Small intestine (tissue), 7 donors: ENCODE measurements at regions not wholly inside any gene's neighbourhood (a gene's known extent, or its start where the extent isn't known, plus 50 kb on each side); places are given as distances from the start of the nearest gene placed in this dataset.
A peak's percentile ranks its signal among the peaks of the same experiment; 100 is the strongest.

ENCODE experiments used
- DNase-seq, 2 donors: peaks; one replicate each; pipeline versions ENCODE4 v3.0.0 to v3.0.0-alpha.2; 2013
- FAIRE-seq: peaks from 2 replicates; lab custom pipeline; 2012; peaks lifted over from hg19 to GRCh38; lab: Jason Lieb, UNC
- H3K27ac ChIP-seq, 3 donors: one replicate each; pipeline ENCODE4 v1.5.1; 2013; ENCODE audit warnings: low read length in 2 of 3, mild to moderate bottlenecking in 2 of 3, control low read depth in 1 of 3, inconsistent platforms in 1 of 3, low read depth in 1 of 3, moderate library complexity in 1 of 3
- H3K27me3 ChIP-seq, 3 donors: one replicate each; pipeline ENCODE4 v1.6.1; 2013; ENCODE audit warnings: low read length in 3 of 3, inconsistent platforms in 1 of 3; ENCODE audit not compliant: control insufficient read depth in 3 of 3, insufficient read depth in 3 of 3
- H3K36me3 ChIP-seq, 3 donors: one replicate each; pipeline ENCODE4 v1.6.1; 2013; ENCODE audit warnings: low read length in 3 of 3, inconsistent platforms in 1 of 3, low read depth in 1 of 3, mild to moderate bottlenecking in 1 of 3, moderate library complexity in 1 of 3; ENCODE audit not compliant: control insufficient read depth in 3 of 3, insufficient read depth in 2 of 3
- H3K4me1 ChIP-seq, 3 donors: one replicate each; pipeline ENCODE4 v1.6.1; 2013; ENCODE audit warnings: low read length in 2 of 3, inconsistent platforms in 1 of 3, low read depth in 1 of 3, mild to moderate bottlenecking in 1 of 3, moderate library complexity in 1 of 3; ENCODE audit not compliant: control insufficient read depth in 3 of 3, insufficient read depth in 2 of 3
- H3K4me3 ChIP-seq, 3 donors: one replicate each; pipeline ENCODE4 v1.5.1; 2013; ENCODE audit warnings: low read length in 3 of 3, control low read depth in 1 of 3, inconsistent platforms in 1 of 3, low read depth in 1 of 3, mild to moderate bottlenecking in 1 of 3, moderate library complexity in 1 of 3
- H3K9me3 ChIP-seq, 2 donors: one replicate each; pipeline ENCODE4 v1.6.1; 2013; ENCODE audit warnings: low read depth in 1 of 2, low read length in 1 of 2; ENCODE audit not compliant: control insufficient read depth in 2 of 2, insufficient read depth in 1 of 2
- WGBS, 3 donors: extraction: QIAGEN DNeasy Blood & Tissue Kit; methylation state at CpG; one replicate each; pipeline ENCODE4 v1.1.7; 2013; 5-methylcytosine and 5-hydroxymethylcytosine counted together
- donor health status: healthy with polysubstance abuse.
- donor health status: control.
- donor health status: control.
- donor health status: Bipolar disorder and iron deficiency.
- donor health status: healthy.

DNA sequence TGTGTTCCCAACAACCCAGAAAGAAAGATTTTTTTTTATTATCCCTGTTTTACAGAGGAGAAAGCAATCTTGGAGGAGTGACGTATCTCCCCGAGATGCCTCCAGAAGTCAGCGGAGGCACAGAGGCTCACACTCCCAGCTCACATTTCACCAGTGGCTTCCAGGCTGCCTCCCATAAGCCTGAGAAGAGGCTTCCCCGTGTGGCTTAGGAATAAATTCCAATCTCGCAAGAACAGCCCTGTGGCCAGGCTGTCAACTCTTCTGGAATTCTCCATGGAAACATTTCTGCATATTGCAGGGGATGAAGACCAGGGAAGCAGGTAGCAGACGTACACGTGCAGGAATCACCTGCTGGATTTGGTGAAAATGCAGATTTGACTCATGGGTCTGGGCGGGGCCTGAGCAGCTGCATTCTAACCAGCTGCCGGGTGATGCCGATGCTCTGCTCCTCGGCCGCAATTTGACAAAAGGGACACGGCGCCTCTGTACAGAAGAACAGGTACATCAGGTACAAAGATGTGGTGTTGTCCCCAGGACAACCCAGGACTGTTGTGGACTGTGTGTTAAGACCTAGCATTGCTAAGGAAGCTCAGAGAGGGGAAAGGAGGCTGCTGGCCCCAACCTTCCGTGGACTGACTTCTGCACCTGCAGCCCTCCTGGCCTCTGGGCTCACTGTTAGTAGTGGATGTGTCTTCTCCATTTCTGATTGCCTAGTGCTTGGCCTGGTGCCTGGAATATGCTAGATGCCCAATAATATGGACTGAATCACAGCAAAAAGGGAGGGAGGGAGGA lies 114.2 kb upstream of the ID2 start:
- FAIRE-seq (no peak), DNase-seq (no peak)
- no peaks in the 10 kb centered on the region for H3K27me3 ChIP-seq
- peaks cover 0 to 18% (median 0%) of the 10 kb centered on the region in 3 donors for H3K36me3 ChIP-seq
- 92 to 93% (median 93%) methylated on average over 15 of the region's 15 CpGs for WGBS, 3 donors
- no peak overlapping the region for H3K4me3 ChIP-seq
- H3K4me1 ChIP-seq: peaks cover 0 to 12% (median 0%) of the 10 kb centered on the region in 3 donors
- no peaks in the 10 kb centered on the region for H3K9me3 ChIP-seq
- peak overlapping the region in 1 of 3 donors; percentile 5 for H3K27ac ChIP-seq

DNA sequence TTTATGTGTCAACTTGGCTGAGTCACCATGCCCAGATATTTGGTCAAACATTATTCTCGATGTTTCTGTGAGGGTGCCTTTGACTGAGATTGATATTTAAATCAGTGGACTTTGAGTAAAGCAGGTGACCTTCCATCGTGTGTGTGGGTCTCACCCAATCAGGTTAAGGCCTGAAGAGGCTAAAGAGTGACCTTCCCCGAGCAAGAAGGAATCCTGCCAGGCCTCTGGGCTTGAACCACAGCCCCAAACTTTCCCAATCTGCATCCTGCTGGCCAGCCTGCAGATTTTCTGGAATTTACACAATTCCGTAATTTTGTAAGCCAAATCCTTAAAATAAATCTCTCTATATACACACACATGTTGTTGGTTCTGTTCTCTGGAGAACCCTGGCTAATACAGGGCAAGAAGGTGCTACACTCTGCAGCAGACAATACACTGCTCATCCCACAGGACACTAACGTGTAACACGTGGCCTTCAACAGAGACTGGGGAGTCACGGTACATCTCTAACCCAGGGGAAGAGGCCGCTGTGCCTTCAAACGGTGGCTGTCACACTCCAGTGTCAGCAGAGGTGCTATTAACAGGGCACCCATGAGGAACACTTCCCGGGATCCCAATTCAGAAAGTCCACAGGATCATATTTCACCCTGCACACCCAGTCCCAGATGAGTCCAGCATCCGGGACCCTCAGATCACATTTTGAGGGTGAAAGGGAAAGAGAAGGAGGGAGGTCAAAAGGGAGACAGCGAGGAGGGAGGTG lies 113.1 kb upstream of the ID2 start:
- Histone ChIP-seq H3K4me1 (peaks cover 0 to 22% (median 0%) of the 10 kb centered on the region in 3 donors), H3K9me3 (no peaks in the 10 kb centered on the region), H3K27ac (no peak overlapping the region), H3K4me3 (no peak overlapping the region), H3K36me3 (peaks cover 0 to 22% (median 0%) of the 10 kb centered on the region in 3 donors), H3K27me3 (no peaks in the 10 kb centered on the region)
- FAIRE-seq (no peak), DNase-seq (no peak)
- 82 to 89% (median 87%) methylated on average over 12 of the region's 12 CpGs for WGBS, 3 donors

DNA sequence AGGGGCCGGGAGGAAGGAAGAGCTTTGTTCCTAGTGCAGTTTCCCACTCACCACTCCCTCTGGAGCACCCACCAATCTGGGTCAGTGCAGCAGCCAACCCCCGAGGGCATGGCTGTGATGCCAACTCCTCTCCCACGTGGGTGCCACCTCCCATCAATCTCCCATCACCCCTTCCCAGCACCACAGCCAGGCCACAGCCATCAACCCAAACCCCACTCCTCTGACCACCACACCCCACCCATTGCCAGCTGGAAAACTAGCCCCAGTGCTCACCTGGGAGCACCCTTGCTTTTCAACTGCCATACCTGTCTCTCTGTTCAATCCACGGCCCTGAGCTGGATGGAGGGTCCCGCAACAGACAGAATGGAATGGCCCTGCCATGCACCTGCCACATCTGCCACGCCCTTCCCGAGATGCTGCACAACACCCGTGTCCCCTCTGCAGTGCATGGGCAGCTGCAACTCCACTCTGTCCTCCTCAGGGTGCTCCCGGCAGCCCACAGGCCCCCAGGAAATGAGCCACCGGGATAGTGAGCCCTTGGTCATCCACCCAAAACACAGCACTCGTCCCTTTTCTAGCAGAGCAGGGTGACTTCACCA lies 112.4 kb upstream of the ID2 start:
- Histone ChIP-seq H3K9me3 (no peaks in the 10 kb centered on the region), H3K4me3 (no peak overlapping the region), H3K4me1 (peaks cover 0 to 29% (median 0%) of the 10 kb centered on the region in 3 donors), H3K27me3 (no peaks in the 10 kb centered on the region), H3K36me3 (peaks cover 0 to 19% (median 0%) of the 10 kb centered on the region in 3 donors), H3K27ac (no peak overlapping the region)
- DNase-seq (no peak), FAIRE-seq (no peak)
- WGBS, 3 donors: 84 to 88% (median 86%) methylated on average over 10 to 11 of the region's 11 CpGs

DNA sequence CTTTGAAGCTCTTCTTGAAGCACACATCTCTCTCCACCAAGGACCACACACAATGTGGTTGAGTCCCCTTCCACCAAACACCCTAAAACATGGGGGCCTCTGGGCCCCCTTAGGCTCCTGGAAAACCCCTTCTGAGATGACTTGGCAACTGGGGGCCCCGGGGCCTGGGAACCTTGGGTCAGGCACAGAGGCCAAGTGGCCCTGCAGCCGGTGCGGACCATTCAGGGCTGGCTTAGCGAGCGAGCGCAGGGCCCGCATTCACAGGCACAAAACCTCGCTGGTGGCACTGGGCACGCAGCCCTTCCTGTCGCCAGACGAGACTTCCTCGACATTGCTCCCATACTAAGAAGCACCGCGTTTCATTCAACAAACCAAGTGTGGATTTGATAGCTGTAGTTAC lies 111.2 kb upstream of the ID2 start:
- no peak overlapping the region for H3K4me3 ChIP-seq
- H3K36me3 ChIP-seq: peaks cover 0 to 20% (median 0%) of the 10 kb centered on the region in 3 donors
- H3K27ac ChIP-seq: no peak overlapping the region
- WGBS, 3 donors: 96 to 98% (median 97%) methylated on average over 14 of the region's 14 CpGs
- DNase-seq (no peak), FAIRE-seq (no peak)
- no peaks in the 10 kb centered on the region for H3K9me3 ChIP-seq
- H3K4me1 ChIP-seq: peaks cover 0 to 40% (median 0%) of the 10 kb centered on the region in 3 donors
- no peaks in the 10 kb centered on the region for H3K27me3 ChIP-seq

DNA sequence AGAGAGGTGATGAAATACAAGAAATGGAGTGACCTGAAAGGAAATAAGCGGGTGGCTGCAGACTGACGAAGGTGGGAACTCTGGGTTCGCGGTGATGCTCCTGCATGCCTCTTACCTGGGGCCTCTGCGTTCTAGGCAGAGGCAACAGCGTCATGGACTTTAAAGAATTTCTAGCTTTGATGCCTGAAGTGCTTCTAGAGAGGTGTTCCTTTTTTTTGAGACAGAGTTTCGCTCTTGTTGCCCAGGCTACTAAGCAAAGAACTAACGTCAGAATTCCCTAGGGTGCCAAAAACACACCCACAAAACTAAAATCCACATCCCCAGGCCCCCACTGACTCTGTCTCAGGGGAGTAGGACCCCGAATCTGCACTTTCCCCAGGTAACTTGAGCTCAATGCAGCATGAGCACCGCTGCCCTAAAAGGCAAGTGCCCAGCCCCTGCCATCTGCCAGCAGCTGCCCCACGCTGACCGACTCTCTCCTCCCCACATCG lies 110.5 kb upstream of the ID2 start:
- no peaks in the 10 kb centered on the region for H3K27me3 ChIP-seq
- peak overlapping the region in 1 of 3 donors; percentile 45 for H3K27ac ChIP-seq
- no peaks in the 10 kb centered on the region for H3K9me3 ChIP-seq
- H3K36me3 ChIP-seq: peaks cover 0 to 22% (median 0%) of the 10 kb centered on the region in 3 donors
- peaks cover 0 to 40% (median 0%) of the 10 kb centered on the region in 3 donors for H3K4me1 ChIP-seq
- DNase-seq: no peak
- no peak for FAIRE-seq
- WGBS, 3 donors: 78 to 87% (median 84%) methylated on average over 13 of the region's 13 CpGs
- no peak overlapping the region for H3K4me3 ChIP-seq

DNA sequence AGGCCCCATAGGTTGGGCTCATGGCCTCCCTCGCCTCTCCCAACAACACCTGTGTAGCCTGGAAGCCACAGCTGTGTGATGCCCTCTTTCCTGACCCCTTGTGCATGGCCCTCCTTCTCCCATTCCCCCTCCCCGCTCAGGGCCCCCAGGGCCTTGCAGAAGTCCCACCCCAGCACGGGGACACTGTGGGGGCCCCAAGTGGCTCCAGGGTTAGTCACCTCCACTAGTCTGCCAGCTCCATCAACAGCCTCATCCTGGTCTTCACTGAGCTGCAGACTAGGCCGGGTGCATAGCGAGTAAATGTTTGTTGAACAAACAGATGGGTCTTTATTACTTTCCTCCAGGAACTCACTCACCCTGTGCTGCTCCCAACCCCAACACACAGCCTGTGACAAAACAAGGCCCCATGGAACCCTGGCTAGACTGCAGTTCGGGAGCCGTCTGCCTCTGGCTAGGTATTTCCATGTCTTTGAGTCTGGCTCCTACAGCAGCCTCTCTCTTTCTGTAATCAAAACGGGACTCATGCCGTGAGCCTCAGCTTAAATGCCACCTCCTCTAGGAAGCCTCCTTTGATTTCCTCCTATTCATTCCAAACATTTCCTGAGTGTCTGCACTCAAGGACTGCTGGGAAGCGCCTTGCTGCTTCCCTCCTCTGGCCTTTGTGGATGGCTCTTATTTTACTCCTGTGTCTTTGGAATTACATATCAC lies 109.9 kb upstream of the ID2 start:
- Histone ChIP-seq H3K36me3 (peaks cover 0 to 28% (median 0%) of the 10 kb centered on the region in 3 donors), H3K4me3 (no peak overlapping the region), H3K27ac (peak overlapping the region in 1 of 3 donors; percentile 80), H3K9me3 (no peaks in the 10 kb centered on the region), H3K4me1 (peaks cover 0 to 40% (median 0%) of the 10 kb centered on the region in 3 donors), H3K27me3 (no peaks in the 10 kb centered on the region)
- 70 to 82% (median 78%) methylated on average over 10 of the region's 10 CpGs for WGBS, 3 donors
- FAIRE-seq (no peak), DNase-seq (peak; percentile 46 to 59)

DNA sequence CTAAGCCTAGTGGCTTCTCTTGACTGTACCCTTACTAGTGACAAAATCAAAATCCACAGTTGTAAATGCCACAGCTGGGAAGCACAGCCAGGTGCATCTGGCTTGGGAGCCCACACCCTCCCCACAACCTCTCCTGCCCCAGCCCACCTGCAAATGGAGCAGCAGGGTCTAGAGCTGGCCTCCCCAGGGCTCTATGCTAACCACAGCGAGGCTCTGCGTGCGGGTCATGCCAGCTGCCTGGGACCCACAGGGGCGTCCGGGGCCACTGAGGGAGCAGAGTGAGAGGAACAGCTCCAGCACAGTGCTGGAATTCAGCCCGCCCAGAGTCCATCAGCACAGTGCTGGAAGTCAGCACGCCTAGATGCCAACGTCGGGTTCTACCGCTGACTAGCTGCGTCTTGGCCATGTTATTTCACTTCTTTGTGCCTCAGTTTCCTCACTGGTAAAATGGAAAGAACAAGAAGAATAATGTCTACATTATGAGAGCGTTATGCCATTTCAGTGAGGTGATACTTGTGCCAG lies 109.1 kb upstream of the ID2 start:
- no peak overlapping the region for H3K4me3 ChIP-seq
- H3K36me3 ChIP-seq: peaks cover 0 to 26% (median 0%) of the 10 kb centered on the region in 3 donors
- peak overlapping the region in 1 of 3 donors; percentile 80 for H3K27ac ChIP-seq
- 94 to 96% (median 95%) methylated on average over 12 of the region's 12 CpGs for WGBS, 3 donors
- FAIRE-seq (no peak), DNase-seq (no peak)
- H3K27me3 ChIP-seq: no peaks in the 10 kb centered on the region
- H3K9me3 ChIP-seq: no peaks in the 10 kb centered on the region
- H3K4me1 ChIP-seq: peaks cover 0 to 40% (median 0%) of the 10 kb centered on the region in 3 donors
